GM21825 (cell line): ENCODE measurements at regions not wholly inside any gene's neighbourhood (a gene's known extent, or its start where the extent isn't known, plus 50 kb on each side); places are given as distances from the start of the nearest gene placed in this dataset.

Source experiments
- ATAC-seq: cut with Tn5 transposase; IDR thresholded peaks from one replicate; pipeline ENCODE4 v1.9.1; 2021; ENCODE audit warnings: mild to moderate bottlenecking, moderate library complexity; ENCODE audit not compliant: unreplicated experiment

- ATAC-seq: no peak
Observed at GRCh38 chr3:5270666-5271371, 83.3 kb downstream of the EDEM1 start.

- no peak for ATAC-seq
Observed at GRCh38 chr3:5271372-5271683, 83.8 kb downstream of the EDEM1 start.

DNA sequence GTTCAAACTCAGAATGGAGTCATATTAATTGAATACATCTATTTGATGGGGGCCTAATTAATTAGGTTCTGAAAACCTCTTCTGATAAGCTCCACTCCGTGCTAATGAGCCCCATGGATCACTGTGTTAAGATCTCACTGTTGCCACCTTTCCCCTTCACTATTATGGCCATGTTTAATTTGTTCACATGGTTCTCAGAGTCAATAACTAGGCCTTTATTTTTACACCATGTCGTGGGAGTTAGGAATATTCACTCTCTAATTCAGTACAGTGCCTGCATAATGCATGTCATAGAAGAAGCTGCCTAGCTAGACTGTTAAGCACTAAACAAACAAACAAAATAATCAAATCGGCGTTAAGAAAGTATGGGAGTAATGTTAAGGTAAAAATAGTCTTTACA, 84.9 kb downstream of the EDEM1 start:
- no peak for ATAC-seq

GRCh38 chr3:5274091-5274490, 86.6 kb downstream of the EDEM1 start:
- ATAC-seq: no peak

- ATAC-seq: no peak
Observed at GRCh38 chr3:5275529-5275928, 88.0 kb downstream of the EDEM1 start.

GRCh38 chr3:5276934-5277333, 89.4 kb downstream of the EDEM1 start:
- no peak for ATAC-seq

DNA sequence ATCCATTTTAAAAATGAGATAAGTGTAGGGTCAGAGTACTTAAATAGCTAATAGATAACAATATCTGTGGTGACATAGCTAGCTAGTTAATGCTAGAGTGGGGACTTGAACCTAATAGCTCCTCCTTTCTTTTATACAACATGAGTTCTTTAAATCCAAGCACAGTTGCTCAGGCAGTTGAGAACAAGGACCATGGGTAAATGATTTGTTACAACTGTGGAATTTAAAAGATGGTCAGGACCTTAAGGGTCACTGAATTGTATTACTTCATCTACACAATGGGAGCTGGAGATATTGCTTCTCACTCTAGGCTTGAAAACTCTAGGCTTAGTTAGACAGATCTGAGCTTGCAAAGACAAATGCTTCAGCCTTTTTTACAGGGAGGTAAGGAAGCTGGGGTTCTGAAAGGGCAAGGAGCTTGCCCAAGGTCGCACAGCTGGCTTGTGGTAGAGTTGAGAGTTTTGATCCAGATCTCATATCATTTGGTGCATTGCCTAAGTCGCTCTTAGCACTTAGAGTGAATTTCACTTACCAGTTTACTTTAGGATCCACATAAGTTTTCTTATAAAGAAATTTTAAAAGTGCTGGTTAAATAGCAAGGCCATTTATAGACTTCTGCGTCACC, 90.2 kb downstream of the EDEM1 start:
- ATAC-seq: no peak

- ATAC-seq: no peak
Observed at GRCh38 chr3:5278666-5279065, 91.2 kb downstream of the EDEM1 start.

DNA sequence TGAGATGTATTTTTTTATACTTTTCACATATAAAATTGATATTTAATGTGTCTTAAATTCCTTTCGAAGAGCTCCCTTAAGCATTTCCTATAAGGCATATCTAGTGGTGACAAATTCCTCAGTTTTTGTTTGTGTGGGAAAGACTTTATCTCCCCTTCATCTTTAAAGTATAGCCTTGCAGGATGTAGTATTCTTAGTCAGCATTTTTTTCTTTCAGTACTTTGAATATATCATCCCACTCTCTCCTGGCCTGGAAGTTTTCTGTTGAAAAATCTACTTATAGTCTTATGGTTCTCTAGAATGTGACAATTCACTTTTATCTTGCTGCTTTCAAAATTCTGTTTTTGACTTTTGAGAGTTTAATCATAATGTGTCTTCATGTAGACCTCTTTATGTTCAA, 95.2 kb downstream of the EDEM1 start:
- ATAC-seq: no peak

- ATAC-seq: no peak
Observed at GRCh38 chr3:5285439-5285838, 97.9 kb downstream of the EDEM1 start.

- no peak for ATAC-seq
Observed at GRCh38 chr3:5290915-5291314, 103.4 kb downstream of the EDEM1 start.

DNA sequence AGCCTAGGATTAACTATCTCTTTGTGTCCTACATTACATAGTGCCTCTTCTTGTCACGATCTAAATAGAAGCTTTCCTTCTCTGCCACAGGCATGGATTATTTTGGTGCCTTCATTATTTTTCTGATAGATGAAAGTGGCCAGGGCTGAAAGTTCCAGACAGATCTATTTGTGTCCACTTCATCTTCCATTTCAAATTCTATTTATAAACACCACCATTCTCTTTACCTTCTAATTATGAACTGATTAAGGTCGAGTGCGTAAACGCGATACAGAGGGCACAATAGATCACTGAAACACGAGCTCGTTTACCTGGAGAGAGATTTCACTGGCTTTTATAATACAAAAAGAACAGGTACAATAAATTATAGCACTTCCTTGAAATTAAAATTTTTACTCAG, 105.0 kb downstream of the EDEM1 start:
- no peak for ATAC-seq

DNA sequence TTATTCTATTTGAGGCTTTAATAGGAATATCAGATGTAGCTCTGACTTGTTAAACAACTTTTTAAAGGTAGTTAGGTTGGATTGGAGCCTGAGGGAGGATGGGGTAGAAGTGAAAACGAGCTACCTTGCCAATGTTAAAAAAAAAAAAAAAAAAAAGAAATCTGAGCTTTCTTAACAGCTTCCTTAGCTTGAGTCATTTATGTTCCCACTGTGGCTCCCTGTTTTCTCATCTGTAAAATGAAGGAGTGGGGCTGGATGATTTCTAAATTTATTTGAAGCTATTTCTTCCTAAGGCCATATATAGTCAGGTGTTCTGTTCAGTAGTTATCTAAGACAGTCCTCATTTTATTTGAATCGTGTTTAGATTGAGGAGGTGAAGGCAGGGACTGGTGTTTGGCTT, 105.7 kb downstream of the EDEM1 start:
- ATAC-seq: no peak

DNA sequence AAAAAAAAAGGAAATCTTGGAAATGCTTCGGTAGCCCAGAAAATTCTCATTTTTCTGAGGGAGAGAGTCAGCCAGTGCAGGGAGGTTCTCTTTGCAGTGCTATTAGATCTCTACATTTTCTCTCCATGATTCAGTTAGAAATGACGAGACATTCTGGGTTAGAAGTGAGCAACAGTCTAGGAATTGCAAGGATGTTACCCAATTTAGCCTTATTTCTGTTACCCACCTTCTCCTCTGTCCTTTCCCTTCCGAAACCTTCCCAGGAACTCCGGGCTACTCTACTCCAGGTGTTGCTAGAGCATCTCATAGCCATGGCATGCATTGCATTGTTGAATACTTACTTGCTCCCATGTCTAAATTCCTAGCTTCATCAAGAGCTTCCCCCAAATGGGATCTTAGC, 106.8 kb downstream of the EDEM1 start:
- no peak for ATAC-seq

DNA sequence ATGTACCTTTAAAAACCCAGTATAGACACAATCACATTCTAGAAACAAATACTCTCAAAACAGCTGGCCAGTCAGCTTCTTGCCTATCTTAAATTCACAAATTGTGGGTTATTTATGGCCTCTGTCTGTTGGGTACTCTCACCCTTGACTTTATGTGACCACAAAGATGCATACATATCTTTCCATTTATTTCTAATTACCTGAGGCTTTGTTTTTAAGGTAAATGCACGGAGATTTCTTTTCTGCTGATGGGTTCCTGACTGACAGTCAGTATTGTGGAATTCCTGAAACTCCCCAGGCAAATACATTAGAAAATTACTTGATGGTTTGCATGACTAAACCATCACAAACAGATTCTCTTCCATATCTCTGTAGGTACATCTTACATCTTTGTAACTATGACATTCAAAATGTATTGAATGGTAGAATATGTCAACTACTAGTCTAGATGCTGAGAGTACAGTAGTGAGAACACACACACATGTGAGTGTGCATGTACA, 107.7 kb downstream of the EDEM1 start:
- no peak for ATAC-seq

DNA sequence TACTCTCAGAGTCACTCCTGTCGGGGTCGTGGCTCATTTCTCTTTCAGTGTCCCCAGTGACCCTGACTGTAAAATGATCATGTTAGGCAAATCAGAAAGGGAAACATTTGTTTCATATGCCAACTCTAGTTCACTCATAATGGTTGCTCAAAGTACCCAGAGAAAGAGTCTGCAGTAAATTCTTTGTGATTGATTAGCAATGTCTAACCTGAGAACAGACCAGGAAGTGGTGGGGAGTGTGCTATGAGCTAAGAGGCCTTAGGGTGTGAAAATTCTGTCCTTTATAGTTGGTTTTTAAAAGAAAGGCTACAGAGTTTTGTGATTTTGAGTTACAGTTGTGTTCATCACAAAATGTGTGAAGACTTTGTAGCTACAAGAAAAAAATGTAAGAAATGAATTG, 108.9 kb downstream of the EDEM1 start:
- ATAC-seq: no peak

GRCh38 chr3:5297895-5298294, 110.4 kb downstream of the EDEM1 start:
- ATAC-seq: peak; percentile 7

GRCh38 chr3:5298453-5298852, 110.9 kb downstream of the EDEM1 start:
- peak; percentile 96 for ATAC-seq

- ATAC-seq: no peak
Observed at GRCh38 chr3:5299161-5299560, 111.7 kb downstream of the EDEM1 start.

DNA sequence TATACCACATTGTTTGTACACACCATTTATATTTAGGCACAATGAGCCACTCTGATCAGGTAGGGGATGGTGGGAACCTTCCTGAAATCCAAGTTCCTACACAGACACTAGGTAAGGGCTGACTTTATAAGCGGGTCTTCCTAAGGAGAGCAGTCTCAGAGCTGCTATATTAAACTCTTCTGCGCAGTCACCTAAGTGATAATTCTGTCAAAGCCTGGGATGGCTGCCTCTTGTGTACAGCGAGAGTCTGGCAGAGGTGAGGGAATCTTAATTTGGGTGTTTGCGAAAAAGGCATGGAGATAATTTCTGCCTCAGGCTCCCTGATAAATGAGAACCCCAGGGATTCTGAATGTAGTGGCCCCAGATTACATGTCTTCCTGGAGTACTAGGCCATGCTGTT, 113.1 kb downstream of the EDEM1 start:
- ATAC-seq: no peak

DNA sequence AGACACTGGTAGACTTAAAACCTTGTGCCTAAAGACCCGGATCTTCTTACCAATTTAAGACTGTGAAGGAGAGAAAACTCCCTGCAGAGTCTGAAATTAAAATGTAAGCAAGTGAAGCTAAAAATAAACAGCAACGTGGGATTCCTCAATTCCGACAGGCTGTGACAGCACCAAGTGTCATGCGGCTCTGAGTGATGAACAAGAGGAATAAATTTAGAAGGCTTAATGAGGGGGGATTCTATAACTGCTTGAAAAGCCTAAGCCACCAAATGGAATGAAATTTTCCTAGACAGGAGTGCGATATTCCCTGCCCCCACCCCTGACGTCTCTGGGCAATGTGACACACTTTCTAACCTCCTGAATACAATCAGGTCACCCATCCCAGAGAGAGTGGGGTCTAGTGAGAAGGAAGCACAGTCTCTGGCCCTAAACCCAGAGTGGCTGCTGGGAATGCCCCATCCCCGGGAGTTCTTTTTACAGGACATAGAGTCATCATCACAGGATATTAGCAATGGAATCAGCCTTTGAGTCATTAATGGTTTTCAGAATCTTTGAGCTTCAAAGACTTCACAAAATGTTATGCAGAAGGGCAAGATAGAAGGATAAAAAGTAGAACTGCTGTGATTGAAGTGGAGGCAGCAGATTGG, 114.3 kb downstream of the EDEM1 start:
- no peak for ATAC-seq

DNA sequence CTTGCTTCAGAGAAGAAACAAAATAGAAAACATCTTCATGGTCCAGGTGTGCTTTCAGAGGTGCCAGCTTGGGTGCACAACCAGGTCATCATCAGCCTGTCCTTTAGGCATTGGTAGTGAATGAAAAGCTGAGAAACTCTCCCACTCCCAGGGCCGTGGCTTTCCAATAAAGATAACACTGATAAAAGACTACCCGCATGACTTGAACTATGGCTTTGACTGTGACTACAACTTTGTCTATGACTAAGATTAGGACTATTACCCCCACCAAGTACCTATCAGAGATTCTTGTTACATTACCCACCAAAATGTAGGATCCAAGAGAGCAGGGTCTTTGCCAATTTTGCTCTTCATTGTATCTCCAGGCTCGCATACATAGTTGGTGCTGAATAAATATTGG, 115.2 kb downstream of the EDEM1 start:
- ATAC-seq: no peak
